ENCODE measurements at regions not wholly inside any gene's neighbourhood (a gene's known extent, or its start where the extent isn't known, plus 50 kb on each side); places are given as distances from the start of the nearest gene placed in this dataset.
"Not testable (repeated sequence)": the region's sequence is repeated elsewhere in the genome, so short reads cannot be mapped to it uniquely, and the experiment has no call there.

DNA sequence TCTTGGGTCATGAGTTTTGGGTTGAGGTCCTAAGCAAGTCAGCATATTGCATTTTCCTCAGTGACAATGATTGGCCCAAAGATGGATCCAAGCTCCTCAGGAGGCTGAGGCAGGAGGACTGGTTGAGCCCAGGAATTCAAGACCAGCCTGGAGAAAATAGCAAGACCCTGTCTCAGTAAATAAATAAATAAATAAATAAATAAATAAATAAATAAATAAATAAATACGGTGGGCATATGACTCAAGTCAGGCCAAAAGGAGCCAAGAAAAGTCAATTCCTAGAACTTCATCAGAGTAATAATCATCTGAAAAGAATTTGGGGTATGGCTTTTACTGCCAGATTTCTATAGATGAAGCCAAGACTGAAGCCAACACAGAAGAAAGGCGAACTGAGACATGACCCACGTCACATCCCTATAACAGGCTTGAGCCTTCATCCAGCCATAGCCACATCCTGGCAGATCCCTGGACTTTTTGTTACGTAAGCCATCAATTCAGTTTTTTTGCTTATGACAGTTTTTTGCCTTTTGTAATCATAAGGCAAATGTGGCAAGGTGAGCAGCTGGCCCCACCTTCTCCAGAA, 88.5 kb upstream of the NFASC start:
- DNase-seq, result no peak

DNA sequence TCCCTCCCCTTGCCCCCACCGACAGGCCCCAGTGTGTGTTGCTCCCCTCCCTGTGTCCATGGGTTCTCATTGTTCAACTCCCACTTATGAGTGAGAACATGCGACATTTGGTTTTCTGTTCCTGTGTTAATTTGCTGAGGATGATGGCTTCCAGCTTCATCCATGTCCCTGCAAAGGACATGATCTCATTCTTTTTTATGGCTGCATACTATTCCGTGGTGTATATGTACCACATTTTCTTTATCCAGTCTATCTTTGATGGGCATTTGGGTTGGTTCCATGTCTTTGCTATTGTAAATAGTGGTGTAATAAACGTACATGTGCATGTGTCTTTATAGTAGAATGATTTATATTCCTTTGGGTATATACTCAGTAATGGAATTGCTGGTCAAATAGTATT, 85.6 kb upstream of the NFASC start:
- not testable (repeated sequence) for DNase-seq

DNA sequence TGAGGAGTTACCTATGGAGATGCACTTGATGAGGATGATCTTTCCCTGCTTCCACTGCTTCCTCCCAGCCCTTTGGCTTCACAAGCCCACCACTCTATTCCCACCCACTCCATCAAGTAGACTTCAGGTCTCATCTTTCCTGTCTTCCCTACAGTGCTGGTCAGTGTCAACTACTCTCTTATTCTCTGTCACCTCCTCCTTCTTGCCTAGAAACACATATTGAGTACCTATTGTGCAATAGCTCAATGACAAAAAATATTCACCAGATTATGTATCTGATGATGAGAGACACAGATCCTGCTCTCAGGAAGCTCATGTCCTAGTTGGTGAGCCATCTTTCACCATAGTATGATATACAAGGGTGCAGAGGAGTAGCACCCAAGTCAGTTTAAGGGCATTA, 82.2 kb upstream of the NFASC start:
- DNase-seq, result no peak

DNA sequence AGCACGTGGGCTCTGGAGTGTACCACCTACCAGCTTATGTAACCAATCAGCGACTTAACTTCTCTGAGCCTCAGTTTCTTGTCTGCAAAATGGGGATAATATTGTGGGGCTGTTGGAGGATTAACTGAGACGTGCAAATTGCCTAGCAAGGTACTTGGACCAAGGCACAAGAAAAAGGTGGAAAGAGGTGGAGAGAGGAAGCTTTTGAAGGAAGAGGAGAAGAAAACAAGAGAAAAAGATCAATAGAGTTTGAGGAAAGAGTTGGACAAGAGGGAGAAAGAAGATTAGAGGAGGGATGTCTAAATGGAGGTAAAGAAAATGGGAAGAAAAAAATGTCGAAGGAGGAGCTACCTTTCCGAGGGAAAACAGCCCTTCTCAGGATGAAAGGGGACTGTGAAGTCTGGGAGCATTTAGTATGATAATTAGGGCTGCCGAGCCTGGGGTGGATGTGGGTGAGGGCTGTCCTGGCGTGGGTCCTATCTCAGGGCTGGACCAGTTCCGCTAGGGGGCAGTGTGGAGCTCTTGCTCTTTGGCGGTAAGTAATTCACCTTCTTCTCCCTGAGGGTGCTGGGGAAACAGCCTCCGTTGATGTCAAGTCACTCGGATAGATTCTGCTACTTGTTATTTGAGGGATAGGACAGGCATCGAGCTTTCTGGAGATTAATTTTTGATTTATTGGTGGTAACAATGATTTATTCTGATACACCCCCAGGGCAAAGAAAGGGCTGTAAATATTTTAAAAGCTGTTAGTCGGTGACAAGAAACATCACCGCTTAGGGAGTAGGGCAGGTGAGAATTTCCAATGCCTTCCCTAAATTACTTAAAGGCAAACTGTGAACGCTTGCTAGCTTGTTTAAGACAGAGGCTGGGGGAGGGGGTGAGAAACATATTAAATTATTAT, 79.0 kb upstream of the NFASC start:
- peak; percentile 43 for DNase-seq

DNA sequence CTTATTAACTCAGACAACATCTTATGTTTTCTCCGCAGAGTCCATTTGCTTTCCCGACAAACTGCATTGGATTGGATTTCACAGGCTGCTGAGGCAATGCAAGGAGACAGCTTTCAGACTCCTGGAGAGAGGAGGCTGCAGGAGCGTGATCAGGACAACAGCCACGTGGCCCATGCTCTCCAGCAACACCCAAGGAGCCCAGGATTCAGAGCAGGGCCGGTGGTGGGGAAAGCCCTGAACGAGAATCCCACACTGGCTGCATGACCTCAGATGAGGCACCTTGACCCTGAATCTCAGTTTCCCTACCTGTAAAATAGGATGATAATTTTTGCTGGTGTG, 78.3 kb upstream of the NFASC start:
- no peak for DNase-seq

DNA sequence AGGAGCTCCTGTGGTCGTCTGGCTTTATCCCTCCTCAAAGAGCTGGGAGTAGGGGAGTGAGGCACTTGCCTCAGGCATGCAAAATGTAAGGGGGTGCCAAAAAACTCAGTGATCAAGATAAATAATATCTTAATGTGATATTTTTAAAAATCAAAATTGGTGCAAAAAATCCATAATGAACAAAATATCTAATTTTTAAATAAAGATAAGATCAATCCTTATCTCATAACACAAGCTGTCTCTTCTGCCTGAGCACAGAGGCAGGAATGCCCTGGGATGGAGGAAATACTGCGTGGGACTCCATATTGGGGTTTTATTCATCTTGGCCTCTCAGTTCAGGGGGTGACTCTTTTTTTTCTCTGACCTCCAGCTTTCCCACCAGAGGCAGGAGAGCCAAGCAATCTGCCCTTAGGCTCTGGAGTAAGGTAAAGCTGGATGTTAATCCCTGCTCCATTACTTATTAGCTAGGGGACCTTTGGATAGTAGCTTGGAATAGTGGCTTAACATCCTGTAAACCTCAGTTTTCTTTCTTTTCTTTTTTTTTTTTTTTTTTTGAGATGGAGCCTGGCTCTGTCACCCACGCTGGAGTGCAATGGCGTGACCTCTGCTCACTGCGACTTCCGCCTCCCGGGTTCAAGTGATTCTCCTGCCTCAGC, 77.3 kb upstream of the NFASC start:
- DNase-seq, result no peak

DNA sequence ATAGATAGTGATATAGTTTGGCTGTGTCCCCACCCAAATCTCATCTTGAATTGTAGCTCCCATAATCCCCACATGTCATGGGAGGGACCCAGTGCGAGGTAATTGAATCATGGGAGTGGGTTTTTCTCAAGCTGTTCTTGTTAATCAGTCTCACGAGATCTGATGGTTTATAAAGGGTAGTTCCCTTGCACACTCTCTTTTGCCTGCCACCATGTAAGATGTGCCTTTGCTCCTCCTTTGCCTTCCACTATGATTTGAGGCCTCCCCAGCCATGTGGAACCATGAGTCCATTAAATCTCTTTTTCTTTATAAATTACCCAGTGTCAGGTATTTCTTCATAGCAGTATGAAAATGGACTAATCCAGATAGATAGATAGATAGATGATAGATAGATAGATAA, 73.8 kb upstream of the NFASC start:
- not testable (repeated sequence) for DNase-seq

DNA sequence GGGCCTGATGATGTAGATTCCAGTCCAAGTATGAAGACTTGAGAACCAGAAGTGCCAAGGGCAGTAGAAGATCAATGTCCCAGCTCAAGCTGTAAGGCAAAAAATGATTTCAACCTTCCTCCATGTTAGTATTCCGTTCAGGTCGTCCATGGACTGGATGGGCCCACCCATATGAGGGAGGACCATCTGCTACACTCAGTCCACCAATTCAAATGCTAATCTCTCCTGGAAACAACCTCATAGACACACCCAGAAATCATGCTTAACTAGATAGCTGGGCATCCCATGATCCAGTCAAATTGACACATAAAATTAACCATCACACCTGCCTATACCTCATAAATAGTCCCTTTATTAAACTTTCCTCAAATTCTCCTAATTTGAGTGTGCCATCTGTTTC, 73.3 kb upstream of the NFASC start:
- no peak for DNase-seq

DNA sequence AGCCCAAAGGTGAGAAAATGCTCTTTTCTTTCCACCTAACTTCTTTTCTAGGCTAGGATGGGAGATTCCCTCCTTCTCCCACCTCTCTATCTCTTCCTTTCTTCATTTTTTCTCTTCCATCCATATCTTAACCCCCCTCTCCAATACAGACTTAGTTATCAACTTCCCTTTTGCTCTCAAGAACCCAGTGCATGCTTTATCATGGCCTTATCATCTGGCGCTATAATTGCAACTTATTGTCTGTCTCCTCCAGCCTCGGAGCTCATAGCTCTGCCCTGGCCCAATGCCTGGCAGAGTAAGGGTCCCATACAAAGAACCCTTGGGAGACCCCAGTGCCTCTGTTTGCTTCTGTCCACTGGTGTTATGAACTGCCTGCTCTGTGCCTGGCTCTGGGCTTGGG, 71.0 kb upstream of the NFASC start:
- DNase-seq, result no peak

DNA sequence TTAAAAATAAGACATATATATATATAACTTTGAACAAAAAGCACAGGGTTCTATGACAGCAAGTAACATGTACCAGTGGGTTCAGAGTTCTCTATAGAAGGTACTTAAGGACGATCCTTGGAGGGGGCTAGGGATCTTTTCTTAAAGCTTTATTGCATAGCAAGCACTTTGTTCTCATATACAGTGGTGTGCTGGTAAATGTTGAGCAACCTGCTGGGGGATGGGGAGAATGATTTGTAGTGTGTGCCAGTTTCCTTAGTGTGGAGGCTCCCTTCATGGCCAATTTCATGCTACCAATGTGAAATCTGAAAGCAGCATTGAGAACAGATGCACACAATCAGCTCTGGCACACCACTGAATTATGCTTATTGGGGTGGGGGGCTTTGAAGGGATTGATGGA, 69.5 kb upstream of the NFASC start:
- DNase-seq, result no peak

DNA sequence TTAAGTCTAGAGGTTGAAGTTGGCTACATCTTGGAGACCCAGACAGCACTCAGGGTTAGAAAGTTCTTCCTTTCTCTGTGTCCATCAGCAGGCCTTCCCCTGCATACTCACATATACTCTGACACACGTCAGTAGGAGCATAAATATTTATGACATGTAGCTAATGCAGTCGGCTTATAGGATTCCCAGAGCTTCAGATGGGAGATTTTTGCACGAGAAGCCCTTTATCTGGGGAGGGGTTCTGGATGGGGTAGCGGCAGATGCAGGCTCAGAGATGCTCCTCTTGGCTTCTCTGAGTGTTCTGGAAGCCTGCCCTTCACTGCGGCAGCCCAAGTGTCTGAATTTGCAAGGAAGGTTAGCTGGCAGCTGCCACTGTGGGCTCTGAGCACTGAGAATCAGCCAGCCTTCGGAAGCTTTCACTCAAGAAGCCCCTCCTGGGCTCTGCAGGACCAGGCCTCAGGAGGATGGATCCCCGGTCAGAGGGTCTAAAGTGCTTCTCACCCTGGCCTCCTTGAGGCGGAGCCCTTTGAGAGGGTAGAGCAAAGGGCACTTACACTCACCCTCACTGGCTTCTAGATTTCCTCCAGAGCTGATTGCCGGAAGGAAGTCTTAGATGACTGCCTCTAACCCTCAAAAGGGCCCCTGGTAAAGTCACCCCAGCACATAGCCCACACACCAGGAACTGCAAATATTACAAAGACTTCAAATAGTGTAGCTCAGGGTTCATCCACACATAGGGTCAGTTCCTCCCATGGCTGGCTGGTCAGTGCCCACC, 68.1 kb upstream of the NFASC start:
- no peak for DNase-seq

DNA sequence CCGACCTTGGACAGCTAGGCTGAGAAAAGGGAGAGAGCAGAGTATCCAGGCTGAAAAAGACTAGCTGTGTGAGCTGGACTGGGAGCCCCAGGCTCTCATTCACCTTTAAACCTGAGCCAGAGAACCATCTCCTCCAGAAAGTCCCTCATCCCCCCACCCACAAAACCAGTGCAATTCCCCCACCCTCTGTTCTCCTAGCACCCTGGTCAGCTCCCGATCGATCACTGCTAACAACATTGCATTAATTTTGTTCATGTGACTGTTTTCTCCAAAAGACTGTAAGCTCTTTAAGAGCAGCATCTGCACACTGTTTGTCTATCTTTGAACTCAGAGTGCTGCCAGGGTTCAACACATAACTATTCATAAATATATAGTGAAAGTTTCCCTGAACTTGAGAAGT, 67.1 kb upstream of the NFASC start:
- DNase-seq, result no peak

DNA sequence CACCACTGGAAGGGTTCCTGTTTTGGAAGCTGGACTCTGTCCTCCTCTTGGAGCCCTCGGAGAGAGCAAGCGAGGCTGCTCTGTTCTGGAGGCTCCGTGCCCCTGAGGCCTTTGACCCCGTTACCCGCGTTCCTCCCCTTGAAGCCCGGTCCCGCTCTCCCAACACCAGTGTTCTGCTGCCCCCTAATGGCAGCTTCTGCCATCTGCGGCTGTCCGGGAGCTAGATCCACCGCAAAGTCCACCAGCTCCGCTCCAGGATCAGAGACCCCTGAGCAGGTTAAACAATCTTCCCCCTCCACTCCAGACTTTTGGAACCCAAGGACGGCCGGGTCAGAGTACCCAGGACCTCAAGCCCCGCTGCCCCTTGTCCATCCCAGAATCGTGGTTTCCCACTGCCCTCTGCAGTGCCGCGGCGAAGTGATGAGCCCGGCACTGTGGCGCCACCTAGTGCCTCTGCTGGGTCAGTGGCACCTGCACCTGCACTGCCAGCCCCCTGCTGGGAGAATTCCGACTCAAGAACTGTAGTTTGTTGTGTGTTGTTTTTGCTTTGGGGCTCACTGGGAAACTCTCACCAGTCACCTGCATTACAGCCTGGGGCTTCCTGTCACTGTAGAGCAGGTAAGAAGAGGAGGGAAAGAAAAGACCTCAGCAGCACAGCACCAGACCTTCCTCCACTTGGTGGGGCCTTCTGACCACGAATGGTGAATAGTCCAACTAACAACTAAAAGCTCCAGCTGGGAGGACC, 63.5 kb upstream of the NFASC start:
- peak; percentile 86 for DNase-seq

DNA sequence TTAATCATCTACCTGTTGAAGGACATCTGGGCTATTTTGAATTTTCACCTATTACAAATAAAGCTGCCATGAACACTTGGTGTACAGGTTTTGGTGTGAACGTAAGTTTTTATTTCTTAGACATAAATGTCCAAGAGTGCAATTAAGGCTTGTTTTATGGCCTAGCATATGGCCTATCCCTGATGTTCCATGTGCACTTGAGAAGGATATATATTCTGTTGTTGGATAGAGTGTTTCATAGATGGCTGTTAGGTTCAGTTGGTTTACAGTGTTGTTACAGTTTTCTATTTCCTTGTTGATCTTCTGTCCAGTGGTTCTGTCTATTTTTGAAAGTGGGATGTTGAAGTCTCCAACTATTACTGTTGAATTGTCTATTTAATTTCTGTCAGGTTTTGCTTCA, 61.2 kb upstream of the NFASC start:
- DNase-seq, result no peak

DNA sequence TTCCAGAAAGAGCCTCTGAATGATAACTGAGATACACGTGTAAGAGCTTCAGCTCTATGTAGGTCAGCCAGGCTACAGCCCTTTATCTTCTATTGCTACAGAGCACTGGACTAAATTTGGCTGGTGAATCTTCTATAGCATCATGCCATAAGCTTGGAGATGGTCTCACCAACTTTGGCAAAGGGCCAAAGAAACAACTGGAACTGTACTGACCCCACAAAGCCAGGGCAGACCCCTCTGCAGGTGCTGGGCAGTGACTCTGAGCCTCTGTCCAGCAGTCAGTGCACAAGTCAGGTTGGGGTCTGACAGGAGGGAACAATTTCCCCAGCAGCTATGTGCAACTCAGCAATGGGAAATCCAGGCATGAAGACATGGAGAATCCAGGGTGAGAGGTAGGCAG, 57.8 kb upstream of the NFASC start:
- DNase-seq, result no peak

DNA sequence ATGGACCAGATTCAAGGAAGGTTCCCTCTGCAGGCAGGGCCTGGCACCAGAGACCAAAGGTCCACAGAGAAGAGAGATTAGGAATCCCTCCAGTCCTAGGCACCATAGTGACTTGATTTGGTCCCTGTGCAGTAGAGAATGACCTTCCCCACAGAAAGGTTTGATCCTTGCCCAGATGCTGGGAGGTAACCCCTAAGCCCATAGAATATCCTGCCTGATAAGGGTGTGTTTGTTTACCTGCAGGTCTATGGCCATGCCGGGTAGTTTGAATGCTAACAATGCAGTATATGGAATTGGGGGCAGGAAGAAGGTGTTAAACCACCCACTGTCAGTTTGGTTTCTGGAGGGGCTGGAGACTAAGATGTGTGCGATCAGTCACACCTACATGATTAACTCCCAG, 57.1 kb upstream of the NFASC start:
- DNase-seq, result no peak

DNA sequence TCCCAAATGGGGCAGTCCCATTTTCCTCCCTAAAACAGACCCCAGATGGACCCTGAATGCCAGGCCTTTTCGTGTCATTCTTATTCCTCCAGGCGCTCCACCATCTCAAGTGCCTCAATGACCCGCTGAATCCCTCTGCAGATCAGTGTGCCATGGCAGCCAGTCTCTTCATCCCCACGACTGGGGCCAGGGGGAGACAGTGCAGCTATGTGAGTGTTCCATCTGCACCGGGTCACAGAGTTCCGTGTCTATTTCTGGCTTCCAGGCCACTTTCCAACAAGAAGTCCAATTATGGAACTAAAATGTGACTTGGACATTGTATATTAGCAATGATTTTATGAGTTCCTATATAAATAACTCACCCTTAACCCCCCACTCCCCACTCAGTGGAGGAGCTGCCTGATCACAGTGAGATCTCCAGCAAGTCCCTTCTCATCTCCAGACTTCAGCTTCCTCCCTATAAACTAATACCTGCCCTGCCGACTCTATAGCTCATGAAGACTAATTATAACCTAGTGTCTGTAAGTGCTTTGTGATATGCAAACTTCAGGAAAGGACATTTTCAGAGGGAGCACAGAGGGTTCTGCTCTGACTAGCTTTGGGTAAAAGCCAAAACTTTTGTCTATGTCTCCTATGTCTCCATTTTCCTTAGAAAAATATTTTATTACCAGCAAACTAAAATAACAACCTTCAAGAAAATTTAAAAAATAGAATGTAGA, 56.3 kb upstream of the NFASC start:
- no peak for DNase-seq

DNA sequence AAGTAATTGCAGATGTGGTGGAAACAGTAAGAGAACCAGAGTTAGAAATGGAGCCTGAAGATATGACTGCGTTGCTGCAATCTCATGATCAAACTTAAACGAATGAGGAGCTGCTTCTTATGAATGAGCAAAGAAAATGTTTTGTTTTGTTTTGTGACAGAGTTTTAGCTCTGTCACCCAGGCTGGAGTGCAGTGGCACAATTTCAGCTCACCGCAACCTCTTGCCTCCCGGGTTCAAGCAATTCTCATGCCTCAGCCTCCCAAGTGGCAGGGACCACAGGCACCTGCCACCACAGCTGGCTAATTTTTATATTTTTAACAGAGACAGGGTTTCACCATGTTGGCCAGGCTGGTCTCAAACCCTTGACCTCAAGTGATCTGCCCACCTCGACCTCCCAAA, 53.3 kb upstream of the NFASC start:
- DNase-seq, result no peak

DNA sequence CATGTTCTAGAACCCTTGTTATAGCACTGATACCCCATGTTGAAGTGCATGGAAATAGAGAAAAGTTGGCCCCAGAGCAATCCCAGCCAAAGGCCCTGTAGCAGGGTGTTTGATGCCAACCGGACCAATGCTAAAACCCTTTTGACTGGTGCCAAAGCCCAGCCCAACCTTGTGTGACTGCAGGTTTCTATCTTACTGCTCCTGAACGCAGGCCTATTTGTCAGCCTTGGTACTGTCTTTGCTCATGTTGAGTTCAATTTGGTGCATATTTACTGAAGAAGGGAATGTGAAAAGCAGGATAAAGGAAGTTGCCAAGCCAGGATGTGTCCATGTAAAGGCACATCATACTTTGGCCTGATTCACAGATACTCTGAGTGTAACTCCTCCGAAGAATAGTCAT, 51.7 kb upstream of the NFASC start:
- DNase-seq, result no peak

DNA sequence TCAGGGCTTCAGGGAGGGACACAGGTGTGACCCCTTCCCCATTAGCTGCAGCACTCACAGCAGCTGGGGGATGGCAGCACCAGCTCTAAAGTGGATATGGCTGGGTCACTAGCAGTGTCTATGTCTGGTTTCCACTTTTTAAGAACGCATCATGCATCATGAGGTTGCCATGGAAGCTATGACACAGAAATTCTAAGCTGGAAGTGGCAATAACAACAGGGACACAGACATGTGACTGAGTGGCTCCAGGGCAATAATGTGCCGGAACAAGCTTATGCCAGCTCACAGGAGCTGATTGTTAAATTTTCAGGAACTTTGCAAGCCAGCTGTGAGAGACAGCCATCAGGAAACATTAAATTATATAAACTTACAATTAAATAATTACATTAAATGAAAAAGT, 51.2 kb upstream of the NFASC start:
- no peak for DNase-seq
